Fibroblast of villous mesenchyme (primary cell): ENCODE measurements at regions not wholly inside any gene's neighbourhood (a gene's known extent, or its start where the extent isn't known, plus 50 kb on each side); places are given as distances from the start of the nearest gene placed in this dataset.

Experiments used
- DNase-seq: peaks from one replicate; pipeline ENCODE4 v3.0.0-alpha.2; 2010; ENCODE audit warnings: low read depth
- H3K4me3 ChIP-seq: 2 replicates; pipeline ENCODE4 v1.5.1; 2011; ENCODE audit warnings: low read depth, mild to moderate bottlenecking, low read length
- CTCF ChIP-seq: IDR thresholded peaks from 2 replicates; pipeline ENCODE4 v1.5.1; 2012; ENCODE audit warnings: low read depth, mild to moderate bottlenecking, low read length; ENCODE audit not compliant: insufficient read depth

GRCh38 chr6:91447530-91448254, 860.8 kb upstream of the MAP3K7 start:
- H3K4me3 ChIP-seq: no peak overlapping the region
- no peak for TF ChIP-seq CTCF
- DNase-seq: no peak

GRCh38 chr6:91447081-91447480, 860.2 kb upstream of the MAP3K7 start:
- no peak overlapping the region for H3K4me3 ChIP-seq
- TF ChIP-seq CTCF: no peak
- DNase-seq: no peak

GRCh38 chr6:91443405-91443804, 856.5 kb upstream of the MAP3K7 start:
- DNase-seq: no peak
- H3K4me3 ChIP-seq: no peak overlapping the region
- TF ChIP-seq CTCF: no peak

GRCh38 chr6:91442342-91442741, 855.5 kb upstream of the MAP3K7 start:
- no peak for DNase-seq

GRCh38 chr6:91438570-91438969, 851.7 kb upstream of the MAP3K7 start:
- peak; percentile 50 for DNase-seq

More at GRCh38 chr6:91442342-91442741, 855.5 kb upstream of the MAP3K7 start:
- no peak overlapping the region for H3K4me3 ChIP-seq
- no peak for TF ChIP-seq CTCF

GRCh38 chr6:91437315-91437729, 850.5 kb upstream of the MAP3K7 start:
- DNase-seq: no peak
- TF ChIP-seq CTCF: no peak

More at GRCh38 chr6:91438570-91438969, 851.7 kb upstream of the MAP3K7 start:
- no peak overlapping the region for H3K4me3 ChIP-seq
- no peak for TF ChIP-seq CTCF

GRCh38 chr6:91436448-91436847, 849.6 kb upstream of the MAP3K7 start:
- no peak overlapping the region for H3K4me3 ChIP-seq
- DNase-seq: no peak
- no peak for TF ChIP-seq CTCF

More at GRCh38 chr6:91437315-91437729, 850.5 kb upstream of the MAP3K7 start:
- H3K4me3 ChIP-seq: no peak overlapping the region
